ENCODE measurements at regions not wholly inside any gene's neighbourhood (a gene's known extent, or its start where the extent isn't known, plus 50 kb on each side); places are given as distances from the start of the nearest gene placed in this dataset.

- no peak overlapping the region for H3K4me3 ChIP-seq (ENCODE audit: low read depth, low read length)
- no peak for DNase-seq (ENCODE audit: low read depth)
- TF ChIP-seq CTCF (IDR thresholded peaks at IDR 0.05; ENCODE audit: insufficient read depth, low read depth, low read length, missing control alignments), result no peak
These were observed 83.0 kb downstream of the CNTN3 start for GRCh38 chr3:74531491-74531890.

GRCh38 chr3:74529145-74529544, 85.3 kb downstream of the CNTN3 start:
- no peak overlapping the region for H3K4me3 ChIP-seq (ENCODE audit: low read depth, low read length)
- no peak for TF ChIP-seq CTCF (IDR thresholded peaks at IDR 0.05; ENCODE audit: insufficient read depth, low read depth, low read length, missing control alignments)
- no peak for DNase-seq (ENCODE audit: low read depth)

- DNase-seq (ENCODE audit: low read depth), result no peak
- TF ChIP-seq CTCF (IDR thresholded peaks at IDR 0.05; ENCODE audit: insufficient read depth, low read depth, low read length, missing control alignments), result no peak
- H3K4me3 ChIP-seq (ENCODE audit: low read depth, low read length), result no peak overlapping the region
These were observed 86.9 kb downstream of the CNTN3 start for GRCh38 chr3:74527566-74527965.

GRCh38 chr3:74523811-74524210, 90.6 kb downstream of the CNTN3 start:
- no peak for DNase-seq (ENCODE audit: low read depth)
- no peak overlapping the region for H3K4me3 ChIP-seq (ENCODE audit: low read depth, low read length)
- no peak for TF ChIP-seq CTCF (IDR thresholded peaks at IDR 0.05; ENCODE audit: insufficient read depth, low read depth, low read length, missing control alignments)

GRCh38 chr3:74520895-74521294, 93.6 kb downstream of the CNTN3 start:
- TF ChIP-seq CTCF (IDR thresholded peaks at IDR 0.05; ENCODE audit: insufficient read depth, low read depth, low read length, missing control alignments), result no peak
- no peak overlapping the region for H3K4me3 ChIP-seq (ENCODE audit: low read depth, low read length)
- DNase-seq (ENCODE audit: low read depth), result no peak

- H3K4me3 ChIP-seq (ENCODE audit: low read depth, low read length), result no peak overlapping the region
- TF ChIP-seq CTCF (IDR thresholded peaks at IDR 0.05; ENCODE audit: insufficient read depth, low read depth, low read length, missing control alignments), result no peak
- DNase-seq (ENCODE audit: low read depth), result no peak
These were observed 95.8 kb downstream of the CNTN3 start for GRCh38 chr3:74518610-74519009.

GRCh38 chr3:74516019-74516418, 98.4 kb downstream of the CNTN3 start:
- DNase-seq (ENCODE audit: low read depth), result no peak
- TF ChIP-seq CTCF (IDR thresholded peaks at IDR 0.05; ENCODE audit: insufficient read depth, low read depth, low read length, missing control alignments), result no peak
- H3K4me3 ChIP-seq (ENCODE audit: low read depth, low read length), result no peak overlapping the region
